Lung (tissue), 11 donors: ENCODE measurements at regions not wholly inside any gene's neighbourhood (a gene's known extent, or its start where the extent isn't known, plus 50 kb on each side); places are given as distances from the start of the nearest gene placed in this dataset.

Source experiments
- ATAC-seq: fragments of 200-7000 bp; cut with Tn5 transposase; one replicate; pipeline ENCODE4 v1.9.1; 2020; ENCODE audit warnings: moderate number of reproducible peaks; ENCODE audit not compliant: insufficient read depth, low FRiP score
- DNase-seq, 3 donors: peaks; one replicate each; pipeline ENCODE4 v3.0.0-alpha.2; 2013 to 2017
- H3K27ac ChIP-seq, 2 donors: one replicate each; pipeline ENCODE4 v1.5.1; 2013; ENCODE audit warnings: mild to moderate bottlenecking in 2 of 2, moderate library complexity in 2 of 2, control low read depth in 1 of 2, inconsistent platforms in 1 of 2, low read depth in 1 of 2, low read length in 1 of 2
- H3K27me3 ChIP-seq, 3 donors: one replicate each; pipeline ENCODE4 v1.5.1; 2013; ENCODE audit warnings: low read length in 2 of 3; ENCODE audit not compliant: control insufficient read depth in 3 of 3, insufficient read depth in 3 of 3
- H3K36me3 ChIP-seq, 4 donors: one replicate each; pipeline ENCODE4 v1.5.1; 2013; ENCODE audit warnings: low read length in 4 of 4, mild to moderate bottlenecking in 1 of 4, moderate library complexity in 1 of 4; ENCODE audit not compliant: control insufficient read depth in 4 of 4, insufficient read depth in 4 of 4
- H3K4me1 ChIP-seq, 5 donors: one replicate each; pipeline ENCODE4 v1.5.1; 2013; ENCODE audit warnings: low read length in 5 of 5, mild to moderate bottlenecking in 2 of 5, moderate library complexity in 1 of 5; ENCODE audit not compliant: control insufficient read depth in 5 of 5, insufficient read depth in 5 of 5
- H3K4me3 ChIP-seq: one replicate; pipeline ENCODE4 v1.5.1; 2013; ENCODE audit warnings: mild to moderate bottlenecking, control low read depth, moderate library complexity
- H3K9ac ChIP-seq, 2 donors: one replicate each; pipeline ENCODE4 v1.5.1; 2013; ENCODE audit warnings: low read length in 2 of 2, control low read depth in 1 of 2; ENCODE audit not compliant: insufficient read depth in 1 of 2
- H3K9me3 ChIP-seq, 4 donors: one replicate each; pipeline ENCODE4 v1.5.1; 2013; ENCODE audit warnings: low read length in 3 of 4, mild to moderate bottlenecking in 1 of 4, moderate library complexity in 1 of 4; ENCODE audit not compliant: control insufficient read depth in 4 of 4, insufficient read depth in 3 of 4
- CTCF ChIP-seq: IDR thresholded peaks from 2 replicates; pipeline ENCODE4 v1.5.1; 2012; ENCODE audit warnings: mild to moderate bottlenecking; ENCODE audit errors: control extremely low read depth, extremely low read depth
- WGBS, 2 donors: extraction: QIAGEN DNeasy Blood & Tissue Kit; methylation state at CpG; one replicate each; pipeline ENCODE4 v1.1.7; 2013; 5-methylcytosine and 5-hydroxymethylcytosine counted together
- donor health status: control.
- donor health status: control.
- donor health status: Bipolar disorder and iron deficiency.
- donor health status: healthy.
- donor health status: DM: yes; HTN: yes; CAD: no.

DNA sequence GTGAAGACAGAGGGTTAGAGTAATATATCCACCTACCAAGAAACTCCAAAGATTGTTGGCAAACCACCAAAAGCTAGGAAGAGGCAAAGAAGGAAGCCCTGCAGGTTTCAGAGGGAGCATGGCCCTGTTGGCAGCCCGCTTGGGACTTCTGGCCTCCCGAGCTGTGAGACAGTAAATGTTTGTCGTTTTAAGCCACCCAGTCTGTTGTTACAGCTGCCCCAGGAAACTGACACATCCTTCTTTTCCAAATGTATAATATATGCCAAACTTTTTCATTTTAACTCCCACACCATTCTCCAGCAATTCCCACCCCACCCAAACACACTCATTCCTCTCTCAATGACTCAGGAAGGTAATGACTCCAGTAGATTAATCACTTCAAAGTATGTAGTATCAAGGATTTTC lies 74.0 kb downstream of the RPS29 start:
- Histone ChIP-seq H3K4me1 (peaks cover 0 to 2% (median 0%) of the 10 kb centered on the region in 5 donors), H3K27ac (no peak overlapping the region), H3K4me3 (no peak overlapping the region), H3K9me3 (peaks cover 0 to 5% (median 0%) of the 10 kb centered on the region in 4 donors), H3K9ac (no peak overlapping the region), H3K27me3 (peaks cover 0 to 2% (median 2%) of the 10 kb centered on the region in 3 donors), H3K36me3 (no peaks in the 10 kb centered on the region)
- WGBS, 2 donors: 50 to 74% methylated on average over 3 of the region's 3 CpGs
- ATAC-seq (no peak), DNase-seq (no peak)
- TF ChIP-seq CTCF: no peak

DNA sequence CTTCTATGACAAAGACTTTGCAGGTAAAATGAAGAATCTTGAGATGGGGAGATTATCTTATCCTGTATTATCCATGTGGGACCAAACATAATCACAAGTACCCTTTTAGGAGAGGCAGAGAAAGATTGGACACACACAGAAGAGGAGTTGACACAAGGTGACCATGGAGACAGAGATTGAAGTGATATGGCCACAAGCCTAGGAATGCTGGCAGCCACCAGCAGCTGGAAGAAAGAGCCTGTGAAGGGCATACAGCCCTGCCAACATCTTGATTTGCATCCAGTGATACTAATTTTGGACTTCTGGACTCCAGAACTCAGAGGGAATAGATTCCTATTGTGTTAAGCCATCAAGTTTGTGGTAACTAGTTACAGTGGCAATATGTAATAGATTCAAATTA lies 78.1 kb downstream of the RPS29 start:
- no peak for ATAC-seq
- TF ChIP-seq CTCF: no peak
- no peak for DNase-seq
- H3K9me3 ChIP-seq: peaks cover 0 to 5% (median 0%) of the 10 kb centered on the region in 4 donors
- H3K4me3 ChIP-seq: no peak overlapping the region
- peaks cover 0 to 3% (median 2%) of the 10 kb centered on the region in 3 donors for H3K27me3 ChIP-seq
- no peak overlapping the region for H3K9ac ChIP-seq
- no peaks in the 10 kb centered on the region for H3K36me3 ChIP-seq
- H3K27ac ChIP-seq: no peak overlapping the region
- H3K4me1 ChIP-seq: peaks cover 0 to 2% (median 0%) of the 10 kb centered on the region in 5 donors

- TF ChIP-seq CTCF: no peak
- DNase-seq: no peak
These were observed 79.5 kb downstream of the RPS29 start for GRCh38 chr14:49506650-49507049.

DNA sequence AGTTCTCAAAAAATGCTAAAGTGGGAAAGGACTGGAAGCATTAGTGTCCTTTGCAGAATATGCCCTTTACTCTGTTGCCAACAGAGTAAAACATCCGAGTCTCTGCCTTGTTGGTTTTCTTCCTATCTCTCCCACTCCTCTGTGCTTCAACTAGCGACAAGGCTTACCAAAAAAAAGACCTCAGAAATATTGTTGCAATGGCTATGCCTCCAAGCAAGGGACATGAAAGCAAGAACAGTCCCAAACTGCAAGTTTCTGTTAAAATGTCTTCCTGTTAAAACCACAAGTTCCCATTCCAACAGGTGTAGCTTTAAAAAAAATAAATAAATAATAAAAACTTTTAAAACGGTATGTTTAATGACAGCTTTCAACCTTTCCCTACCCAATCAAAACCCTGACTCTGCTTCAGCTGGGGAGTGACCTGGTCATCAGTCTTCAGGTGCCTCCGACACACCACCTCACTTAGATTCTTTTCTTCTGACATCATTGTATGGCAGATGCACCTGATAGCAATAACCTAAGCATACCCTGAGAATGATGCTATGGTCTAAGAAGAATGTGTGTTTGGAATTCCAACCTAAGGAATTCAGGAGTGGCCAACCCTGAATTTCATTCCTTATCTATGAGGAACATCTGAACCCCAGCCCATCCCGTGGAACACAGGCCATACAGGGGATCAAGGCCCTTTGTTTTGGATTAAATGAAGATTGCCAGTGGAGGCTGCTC lies 81.0 kb downstream of the RPS29 start:
- Histone ChIP-seq H3K36me3 (no peaks in the 10 kb centered on the region), H3K9me3 (peaks cover 0 to 5% (median 0%) of the 10 kb centered on the region in 4 donors), H3K4me1 (no peaks in the 10 kb centered on the region), H3K9ac (no peak overlapping the region), H3K4me3 (no peak overlapping the region), H3K27me3 (peaks cover 0 to 3% (median 2%) of the 10 kb centered on the region in 3 donors), H3K27ac (no peak overlapping the region)
- WGBS, 2 donors: 28 to 44% methylated on average over 5 of the region's 5 CpGs
- no peak for TF ChIP-seq CTCF
- ATAC-seq (no peak), DNase-seq (no peak)

More at GRCh38 chr14:49506650-49507049, 79.5 kb downstream of the RPS29 start:
- H3K4me3 ChIP-seq: no peak overlapping the region
- H3K27ac ChIP-seq: no peak overlapping the region
- peaks cover 0 to 5% (median 0%) of the 10 kb centered on the region in 4 donors for H3K9me3 ChIP-seq
- H3K4me1 ChIP-seq: no peaks in the 10 kb centered on the region
- H3K9ac ChIP-seq: no peak overlapping the region
- WGBS, 2 donors: 78 to 81% methylated on average over 2 of the region's 2 CpGs
- H3K27me3 ChIP-seq: peaks cover 0 to 3% (median 2%) of the 10 kb centered on the region in 3 donors
- no peak for ATAC-seq
- H3K36me3 ChIP-seq: no peaks in the 10 kb centered on the region
